H1 (cell line): ENCODE measurements at regions not wholly inside any gene's neighbourhood (a gene's known extent, or its start where the extent isn't known, plus 50 kb on each side); places are given as distances from the start of the nearest gene placed in this dataset.

Experiments
- CTCF ChIA-PET: fragments of 300-600 bp; sonication (Branson Sonifier 250); formaldehyde crosslinking; loops from one replicate; lab custom pipeline; 2021; ENCODE audit not compliant: partially characterized antibody; lab: Charles Lee
- POLR2A ChIA-PET: fragments of 300-600 bp; sonication (Branson Sonifier 250); formaldehyde crosslinking; loops from one replicate; lab custom pipeline; 2021; ENCODE audit warnings: inconsistent platforms; ENCODE audit not compliant: partially characterized antibody; lab: Charles Lee
- DNase-seq, 2 experiments: peaks; one replicate each; pipeline versions ENCODE4 v3.0.0 to v3.0.0-alpha.2; 2010 to 2022; ENCODE audit warnings: low spot score in 2 of 2, low read depth in 1 of 2, mixed read lengths in 1 of 2
- FAIRE-seq: peaks from 2 replicates; lab custom pipeline; 2011; peaks lifted over from hg19 to GRCh38; lab: Jason Lieb, UNC
- H2AFZ ChIP-seq: 2 replicates; pipeline ENCODE4 v1.8.1; 2012; ENCODE audit warnings: low read length, inconsistent platforms
- H2AK5ac ChIP-seq: 2 replicates; pipeline ENCODE4 v1.6.1; 2013; ENCODE audit warnings: low read depth, low read length
- H2BK120ac ChIP-seq: replicated peaks from 2 replicates; pipeline ENCODE3; 2013; ENCODE audit warnings: low read depth, low read length, inconsistent platforms
- H2BK12ac ChIP-seq: 2 replicates; pipeline ENCODE4 v1.6.1; 2013; ENCODE audit warnings: low read depth, low read length
- H2BK15ac ChIP-seq: 2 replicates; pipeline ENCODE4 v1.6.1; 2013; ENCODE audit warnings: low read length
- H2BK20ac ChIP-seq: 2 replicates; pipeline ENCODE4 v1.6.1; 2013; ENCODE audit warnings: low read length
- H2BK5ac ChIP-seq: 2 replicates; pipeline ENCODE4 v1.6.1; 2013; ENCODE audit warnings: low read depth, low read length
- H3K14ac ChIP-seq: 2 replicates; pipeline ENCODE4 v1.6.1; 2013; ENCODE audit warnings: inconsistent platforms; ENCODE audit not compliant: insufficient read length
- H3K18ac ChIP-seq: 2 replicates; pipeline ENCODE4 v1.6.1; 2013; ENCODE audit warnings: low read length; ENCODE audit errors: extremely low read depth
- H3K23ac ChIP-seq: 2 replicates; pipeline ENCODE4 v1.6.1; 2013; ENCODE audit warnings: inconsistent platforms; ENCODE audit not compliant: insufficient read length
- H3K23me2 ChIP-seq: 2 replicates; pipeline ENCODE4 v1.6.1; 2013; ENCODE audit warnings: low read depth, low read length
- H3K27ac ChIP-seq: 2 replicates; pipeline ENCODE4 v1.6.1; 2011; ENCODE audit warnings: low read depth, low read length, inconsistent platforms
- H3K27me3 ChIP-seq, 4 experiments: replicated peaks in 1 of 4; 1 replicate in 1 of 4; 2 replicates in 3 of 4; pipeline versions ENCODE4 v1.6.1 to v1.8.1; 2011 to 2013; ENCODE audit warnings: low read length in 3 of 4, mild to moderate bottlenecking in 3 of 4, inconsistent platforms in 2 of 4, mixed read lengths in 2 of 4, moderate library complexity in 1 of 4; ENCODE audit not compliant: control insufficient read depth in 3 of 4, insufficient read depth in 3 of 4; ENCODE audit errors: extremely low read depth in 1 of 4
- H3K36me3 ChIP-seq, 4 experiments: 2 replicates each; pipeline versions ENCODE4 v1.6.1 to v1.8.1; 2011 to 2013; ENCODE audit warnings: mild to moderate bottlenecking in 4 of 4, low read length in 3 of 4, moderate library complexity in 2 of 4, control low read depth in 1 of 4, inconsistent platforms in 1 of 4; ENCODE audit not compliant: insufficient read depth in 4 of 4, control insufficient read depth in 2 of 4
- H3K4ac ChIP-seq: replicated peaks from 2 replicates; pipeline ENCODE3; 2013; ENCODE audit warnings: low read length, low read depth, mixed read lengths, inconsistent platforms; ENCODE audit not compliant: insufficient read length
- H3K4me1 ChIP-seq, 4 experiments: replicated peaks in 1 of 4; 1 replicate in 1 of 4; 2 replicates in 3 of 4; pipeline versions ENCODE4 v1.6.1 to v1.8.1; 2011 to 2013; ENCODE audit warnings: low read length in 3 of 4, inconsistent platforms in 2 of 4, mixed read lengths in 1 of 4; ENCODE audit not compliant: insufficient read depth in 4 of 4, control insufficient read depth in 3 of 4
- H3K4me2 ChIP-seq, 2 experiments: 2 replicates each; pipeline versions ENCODE4 v1.6.1 to v1.8.1; 2011 to 2013; ENCODE audit warnings: low read depth in 2 of 2, low read length in 2 of 2, control low read depth in 1 of 2, inconsistent platforms in 1 of 2, mild to moderate bottlenecking in 1 of 2; ENCODE audit not compliant: insufficient read depth in 1 of 2
- H3K4me3 ChIP-seq, 4 experiments: fragments of 200-600, 300-600 bp in 1 of 4; sonication (generic), shearing (Covaris generic), sonication (Bioruptor Twin) in 1 of 4; 2 replicates each; pipeline versions ENCODE4 v1.5.1 to v1.8.1; 2011 to 2016; ENCODE audit warnings: low read length in 4 of 4, low read depth in 3 of 4, control low read depth in 2 of 4, inconsistent platforms in 2 of 4, mild to moderate bottlenecking in 2 of 4, mixed read lengths in 1 of 4, moderate library complexity in 1 of 4; ENCODE audit not compliant: insufficient read depth in 2 of 4; ENCODE audit errors: extremely low read depth in 1 of 4
- H3K56ac ChIP-seq: replicated peaks from 2 replicates; pipeline ENCODE3; 2013; ENCODE audit warnings: low read depth, mild to moderate bottlenecking, mixed read lengths, low read length, inconsistent platforms; ENCODE audit not compliant: insufficient read length
- H3K79me1 ChIP-seq: 2 replicates; pipeline ENCODE4 v1.6.1; 2013; ENCODE audit warnings: low read depth, low read length, control low read depth
- H3K79me2 ChIP-seq, 2 experiments: 2 replicates each; pipeline versions ENCODE4 v1.6.1 to v1.8.1; 2012 to 2013; ENCODE audit warnings: low read length in 2 of 2, mild to moderate bottlenecking in 2 of 2, inconsistent platforms in 1 of 2; ENCODE audit not compliant: insufficient read depth in 2 of 2, control insufficient read depth in 1 of 2
- H3K9ac ChIP-seq, 4 experiments: replicated peaks in 1 of 4; 1 replicate in 1 of 4; 2 replicates in 3 of 4; pipeline versions ENCODE4 v1.6.1 to v1.8.1; 2011 to 2013; ENCODE audit warnings: low read depth in 3 of 4, low read length in 3 of 4, control low read depth in 2 of 4, mild to moderate bottlenecking in 2 of 4, moderate library complexity in 2 of 4, inconsistent platforms in 1 of 4; ENCODE audit errors: extremely low read depth in 1 of 4
- H3K9me3 ChIP-seq, 2 experiments: 2 replicates each; pipeline versions ENCODE4 v1.6.1 to v1.8.1; 2012 to 2013; ENCODE audit warnings: mild to moderate bottlenecking in 2 of 2, moderate library complexity in 2 of 2, control low read depth in 1 of 2, inconsistent platforms in 1 of 2, low read depth in 1 of 2, low read length in 1 of 2, mixed read lengths in 1 of 2; ENCODE audit not compliant: insufficient read depth in 2 of 2
- H4K20me1 ChIP-seq, 2 experiments: replicated peaks in 1 of 2; 2 replicates each; pipeline versions ENCODE3 to v1.8.1; 2011 to 2013; ENCODE audit warnings: inconsistent platforms in 2 of 2, low read length in 2 of 2, mild to moderate bottlenecking in 1 of 2; ENCODE audit not compliant: insufficient read depth in 2 of 2, control insufficient read depth in 1 of 2
- H4K5ac ChIP-seq: 2 replicates; pipeline ENCODE4 v1.6.1; 2013; ENCODE audit warnings: low read length, low read depth, mixed read lengths, inconsistent platforms; ENCODE audit not compliant: insufficient read length
- H4K8ac ChIP-seq: 2 replicates; pipeline ENCODE4 v1.8.0; 2013; ENCODE audit warnings: mild to moderate bottlenecking, moderate library complexity, low read length, inconsistent platforms; ENCODE audit not compliant: insufficient read depth; ENCODE audit errors: extremely low read depth
- H4K91ac ChIP-seq: replicated peaks from 2 replicates; pipeline ENCODE3; 2013; ENCODE audit warnings: low read length, mixed read lengths, inconsistent platforms; ENCODE audit not compliant: insufficient read length
- FOSL1 ChIP-seq: IDR thresholded peaks from 2 replicates; pipeline ENCODE4 v1.6.1; 2011; ENCODE audit warnings: mild to moderate bottlenecking, low read depth, low read length, moderate library complexity; ENCODE audit not compliant: insufficient read depth
- SUZ12 ChIP-seq: fragments of 200-600 bp; sonication (generic); IDR thresholded peaks from 2 replicates; pipeline ENCODE4 v1.6.1; 2012; ENCODE audit warnings: mild to moderate bottlenecking, inconsistent platforms, low read length, moderate library complexity, mixed read lengths
- WGBS, 2 experiments: shearing (Covaris generic) in 1 of 2; methylation state at CpG; one replicate each; pipeline versions ENCODE4 v1.1.6 to v1.1.7; 2013 to 2015; ENCODE audit warnings: low lambda C conversion rate in 2 of 2, mixed read lengths in 2 of 2, inconsistent platforms in 1 of 2, low coverage in 1 of 2, missing lambda C conversion rate in 1 of 2; ENCODE audit not compliant: insufficient replicate concordance in 2 of 2, insufficient coverage in 1 of 2, insufficient read length in 1 of 2; ENCODE audit errors: extremely low coverage in 1 of 2, missing lambda C conversion rate in 1 of 2; 5-methylcytosine and 5-hydroxymethylcytosine counted together

DNA sequence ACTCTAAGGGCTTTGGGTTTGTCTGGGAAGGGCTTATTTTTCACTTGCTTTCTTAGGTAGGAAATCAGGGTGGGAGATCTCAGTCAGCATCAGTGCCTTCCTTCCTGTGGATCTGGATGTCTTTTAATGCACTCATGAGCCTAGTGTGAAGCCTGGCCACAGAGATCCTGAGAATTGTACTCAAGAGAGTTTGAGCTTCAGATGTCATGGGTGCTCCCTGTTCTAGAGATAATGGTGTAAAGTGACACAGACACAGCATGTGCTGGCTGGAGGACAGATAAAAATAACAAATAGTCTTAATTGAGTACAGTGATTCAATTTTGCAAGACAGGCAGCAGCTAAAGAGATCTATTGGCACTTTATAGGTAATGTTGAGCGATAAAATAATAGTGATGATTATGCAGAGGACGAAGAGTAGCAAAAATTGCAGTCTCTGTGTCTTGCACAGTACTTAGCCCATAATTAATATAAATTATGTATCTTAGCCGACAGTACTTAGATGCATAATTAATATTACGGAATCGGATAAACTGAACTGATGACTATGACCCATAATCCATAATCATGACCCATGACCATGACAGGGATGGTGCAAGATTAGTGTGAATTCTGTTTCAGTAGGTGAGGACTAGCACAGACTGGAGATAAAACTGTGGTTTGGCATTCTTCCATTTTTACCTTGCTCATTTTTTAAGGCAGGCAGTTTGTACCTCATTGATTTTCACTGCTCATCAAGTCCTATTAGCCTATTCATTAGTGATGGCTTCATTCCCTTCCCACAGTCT lies 408.7 kb upstream of the PIK3R1 start:
- peak overlapping the region; percentile 75; the same call in 1 of the 2 replicates for H2BK12ac ChIP-seq
- 87% methylated on average over 5 of the region's 5 CpGs; no CpG with 5 or more reads in 1 of the 2 experiments for WGBS, 2 experiments
- peak overlapping the region; percentile 35 to 39; a peak in 2 of 4 replicates for H3K4me2 ChIP-seq
- H2AK5ac ChIP-seq = peak overlapping the region; percentile 56
- CTCF ChIA-PET = interaction anchor here (0.6 kb wide), 2 partner anchors 136 to 744 kb away, joined by 3 read pairs; no protein-coding TSS in a partner anchor
- no peaks in the 10 kb centered on the region for H3K79me1 ChIP-seq
- H3K9ac ChIP-seq = no peak overlapping the region
- H4K8ac ChIP-seq = no peak overlapping the region
- peak overlapping the region; percentile 69; the same call in 1 of the 2 replicates for H2BK5ac ChIP-seq
- H3K36me3 ChIP-seq = no peaks in the 10 kb centered on the region
- H4K91ac ChIP-seq = no peak overlapping the region
- no peak overlapping the region; the same call in 1 of the 2 replicates for H2AFZ ChIP-seq
- no peaks in the 10 kb centered on the region for H3K27me3 ChIP-seq
- no peak overlapping the region for H2BK15ac ChIP-seq
- TF ChIP-seq SUZ12 (no peak), FOSL1 (no peak)
- H3K4me1 ChIP-seq = peaks cover 0 to 16% (median 13%) of the 10 kb centered on the region in 4 experiments; a peak in 4 of 7 replicates
- H3K9me3 ChIP-seq = no peaks in the 10 kb centered on the region
- POLR2A ChIA-PET = interaction anchor here (1.1 to 1.5 kb wide), 2 partner anchors 11 to 24 kb away, joined by 4 to 6 read pairs; no protein-coding TSS in a partner anchor
- FAIRE-seq (no peak), DNase-seq (no peak)
- H4K20me1 ChIP-seq = no peaks in the 10 kb centered on the region
- no peak overlapping the region for H4K5ac ChIP-seq
- peak overlapping the region; percentile 90 for H3K4ac ChIP-seq
- peak overlapping the region; percentile 19 for H3K18ac ChIP-seq
- H3K23ac ChIP-seq = no peak overlapping the region
- peak overlapping the region; percentile 3 for H2BK120ac ChIP-seq
- H3K56ac ChIP-seq = no peak overlapping the region
- peak overlapping the region; percentile 36; the same call in 1 of the 2 replicates for H2BK20ac ChIP-seq
- no peaks in the 10 kb centered on the region; the same call in 1 of the 2 replicates for H3K23me2 ChIP-seq
- no peak overlapping the region for H3K14ac ChIP-seq
- peak overlapping the region; percentile 24; the same call in 1 of the 2 replicates for H3K27ac ChIP-seq
- H3K4me3 ChIP-seq = peak overlapping the region in 1 of 4 experiments; percentile 26; a peak in 1 of 8 replicates
- H3K79me2 ChIP-seq = no peaks in the 10 kb centered on the region
